ENCODE measurements at regions not wholly inside any gene's neighbourhood (a gene's known extent, or its start where the extent isn't known, plus 50 kb on each side); places are given as distances from the start of the nearest gene placed in this dataset.

DNA sequence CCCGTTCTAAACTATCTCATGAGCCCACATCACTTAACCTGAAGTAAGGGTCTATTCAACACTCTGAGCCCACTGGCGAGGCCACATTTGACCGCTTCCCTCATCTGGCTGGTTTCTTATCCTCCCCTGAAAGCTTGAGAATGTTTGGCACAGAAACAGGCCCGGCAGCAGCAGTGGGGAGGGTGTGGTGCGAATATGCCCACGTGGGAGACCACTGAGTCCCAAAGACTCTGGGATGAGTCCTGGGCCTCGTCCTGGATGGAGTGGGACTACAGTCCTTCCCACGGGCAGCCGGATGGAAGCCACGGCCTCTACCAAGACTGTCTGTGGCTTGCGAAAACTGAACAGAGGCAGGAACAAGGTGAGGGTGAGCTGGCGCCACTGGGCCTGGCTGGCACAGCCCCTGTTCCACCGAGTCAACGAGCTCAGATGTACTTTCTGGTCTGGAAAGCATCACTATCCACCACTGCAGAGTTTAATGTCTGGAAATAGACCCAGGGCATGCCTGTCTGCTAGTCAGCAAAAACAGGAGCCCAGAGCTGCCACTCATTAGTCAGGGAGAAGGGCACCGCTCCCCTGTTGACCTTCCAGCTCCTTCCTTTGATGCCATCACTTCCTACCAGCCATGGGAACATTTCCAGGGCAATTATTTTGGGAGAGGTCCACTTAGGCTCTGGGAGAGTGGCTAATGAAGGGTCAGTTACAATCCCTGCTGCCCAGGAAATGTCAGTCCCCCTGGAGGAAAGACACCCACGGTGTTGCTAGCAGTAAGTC is 386.6 kb downstream of the MATN1 start:
- no peaks in the 10 kb centered on the region for H3K36me3 ChIP-seq
- peaks cover 0 to 6% of the 10 kb centered on the region in 2 donors for H3K27me3 ChIP-seq
- TF ChIP-seq POLR2AphosphoS5 (IDR thresholded peaks at IDR 0.05): no peak
- TF ChIP-seq, protein P1, sequence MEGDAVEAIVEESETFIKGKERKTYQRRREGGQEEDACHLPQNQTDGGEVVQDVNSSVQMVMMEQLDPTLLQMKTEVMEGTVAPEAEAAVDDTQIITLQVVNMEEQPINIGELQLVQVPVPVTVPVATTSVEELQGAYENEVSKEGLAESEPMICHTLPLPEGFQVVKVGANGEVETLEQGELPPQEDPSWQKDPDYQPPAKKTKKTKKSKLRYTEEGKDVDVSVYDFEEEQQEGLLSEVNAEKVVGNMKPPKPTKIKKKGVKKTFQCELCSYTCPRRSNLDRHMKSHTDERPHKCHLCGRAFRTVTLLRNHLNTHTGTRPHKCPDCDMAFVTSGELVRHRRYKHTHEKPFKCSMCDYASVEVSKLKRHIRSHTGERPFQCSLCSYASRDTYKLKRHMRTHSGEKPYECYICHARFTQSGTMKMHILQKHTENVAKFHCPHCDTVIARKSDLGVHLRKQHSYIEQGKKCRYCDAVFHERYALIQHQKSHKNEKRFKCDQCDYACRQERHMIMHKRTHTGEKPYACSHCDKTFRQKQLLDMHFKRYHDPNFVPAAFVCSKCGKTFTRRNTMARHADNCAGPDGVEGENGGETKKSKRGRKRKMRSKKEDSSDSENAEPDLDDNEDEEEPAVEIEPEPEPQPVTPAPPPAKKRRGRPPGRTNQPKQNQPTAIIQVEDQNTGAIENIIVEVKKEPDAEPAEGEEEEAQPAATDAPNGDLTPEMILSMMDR (IDR thresholded peaks at IDR 0.05): no peak
- TF ChIP-seq POLR2A (IDR thresholded peaks at IDR 0.05): no peak
- intact Hi-C loops (cut with DNase I; ENCODE audit: low total_unique reads): no loop called here
- DNase-seq (ENCODE audit: low spot score in 2 of 2): no peak
- no peak overlapping the region for H3K4me3 ChIP-seq
- no peaks in the 10 kb centered on the region for H3K4me1 ChIP-seq
- no peak overlapping the region for H3K27ac ChIP-seq
- peaks cover 0 to 4% of the 10 kb centered on the region in 2 donors for H3K9me3 ChIP-seq

DNA sequence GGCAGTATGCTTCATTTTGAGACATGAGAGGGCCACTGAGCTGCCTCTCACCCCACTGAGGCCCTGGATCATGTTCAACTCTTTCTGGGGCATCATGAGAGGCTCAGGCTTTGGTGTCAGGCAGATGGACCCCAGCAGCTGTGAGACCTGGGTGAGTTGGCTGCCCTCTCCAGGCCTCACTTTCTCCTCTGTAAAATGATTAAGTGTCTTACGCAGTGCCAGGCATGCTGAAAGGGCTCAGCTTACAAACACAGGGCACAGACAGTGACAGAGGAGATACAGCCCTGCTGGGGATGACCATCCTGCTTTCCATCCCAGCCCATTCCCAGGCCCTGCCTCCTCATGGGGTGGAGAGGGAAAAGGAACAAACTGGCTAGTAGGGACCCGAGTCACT is 387.4 kb downstream of the MATN1 start:
- Histone ChIP-seq H3K9me3 (no peaks in the 10 kb centered on the region), H3K4me1 (no peaks in the 10 kb centered on the region), H3K4me3 (no peak overlapping the region), H3K36me3 (no peaks in the 10 kb centered on the region), H3K27ac (no peak overlapping the region), H3K27me3 (no peaks in the 10 kb centered on the region)
- intact Hi-C loops (cut with DNase I; ENCODE audit: low total_unique reads): no loop called here
- no peak for DNase-seq (ENCODE audit: low spot score in 2 of 2)
- TF ChIP-seq POLR2A (IDR thresholded peaks at IDR 0.05) (no peak), POLR2AphosphoS5 (IDR thresholded peaks at IDR 0.05) (no peak)
- TF ChIP-seq, protein P1 (IDR thresholded peaks at IDR 0.05): no peak

DNA sequence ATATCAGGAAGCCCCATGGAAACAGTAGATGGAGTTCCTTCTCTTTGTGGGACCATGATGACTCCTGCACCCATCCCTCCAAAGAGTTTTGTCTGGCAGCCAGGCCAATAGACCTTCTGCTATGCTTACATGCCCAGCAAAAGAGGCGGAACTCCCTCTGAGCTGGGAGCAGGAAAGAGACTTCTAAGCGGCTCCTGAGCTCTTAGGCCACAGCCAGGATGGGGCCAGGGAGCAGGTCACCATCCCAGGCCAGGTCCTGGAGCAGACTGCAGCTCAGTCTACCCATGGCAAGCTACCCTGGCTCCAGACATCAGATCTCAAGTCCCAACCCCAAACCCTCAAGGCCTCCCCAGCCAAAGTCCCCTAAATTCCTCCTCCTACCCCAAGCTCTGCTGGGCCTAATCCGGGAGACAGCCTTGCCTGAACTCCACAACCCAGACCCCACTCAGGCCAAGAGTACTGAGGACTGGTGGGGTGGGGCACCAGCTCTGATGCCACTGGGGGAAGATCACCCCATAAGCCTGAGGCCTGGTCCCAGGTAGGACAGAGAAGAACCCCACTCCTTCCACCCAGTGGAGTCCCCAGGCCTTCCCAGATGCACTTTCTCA is 387.9 kb downstream of the MATN1 start:
- no peaks in the 10 kb centered on the region for H3K36me3 ChIP-seq
- H3K27me3 ChIP-seq: no peaks in the 10 kb centered on the region
- H3K9me3 ChIP-seq: no peaks in the 10 kb centered on the region
- TF ChIP-seq POLR2AphosphoS5 (IDR thresholded peaks at IDR 0.05): no peak
- TF ChIP-seq, protein P1 (IDR thresholded peaks at IDR 0.05): no peak
- no peak for TF ChIP-seq POLR2A (IDR thresholded peaks at IDR 0.05)
- intact Hi-C loops (cut with DNase I; ENCODE audit: low total_unique reads): no loop called here
- H3K4me3 ChIP-seq: no peak overlapping the region
- H3K4me1 ChIP-seq: no peaks in the 10 kb centered on the region
- no peak overlapping the region for H3K27ac ChIP-seq
- no peak for DNase-seq (ENCODE audit: low spot score in 2 of 2)

DNA sequence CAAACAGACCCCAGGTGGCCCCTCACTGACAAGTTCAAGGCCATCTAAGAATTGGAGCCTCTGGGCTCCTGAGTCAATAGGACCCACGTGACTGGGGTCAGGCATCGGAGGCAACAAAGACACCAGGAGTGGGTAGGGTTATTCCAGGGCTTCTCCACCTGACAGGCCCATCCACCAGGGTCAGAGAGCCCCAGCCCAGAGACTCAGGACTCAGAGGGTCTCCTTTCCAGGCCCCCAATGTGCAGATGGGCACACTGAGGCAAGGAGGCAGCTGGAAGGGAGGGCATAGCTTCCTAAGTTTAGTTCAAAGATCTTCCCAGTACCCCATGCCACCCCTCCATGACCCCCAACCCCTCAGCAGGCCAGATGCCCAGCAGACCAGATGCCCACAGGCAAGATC is 388.6 kb downstream of the MATN1 start:
- no peak overlapping the region for H3K27ac ChIP-seq
- no peaks in the 10 kb centered on the region for H3K4me1 ChIP-seq
- intact Hi-C loops (cut with DNase I; ENCODE audit: low total_unique reads): no loop called here
- no peaks in the 10 kb centered on the region for H3K9me3 ChIP-seq
- no peak for DNase-seq (ENCODE audit: low spot score in 2 of 2)
- H3K36me3 ChIP-seq: no peaks in the 10 kb centered on the region
- TF ChIP-seq POLR2AphosphoS5 (IDR thresholded peaks at IDR 0.05) (no peak), POLR2A (IDR thresholded peaks at IDR 0.05) (no peak)
- TF ChIP-seq, protein P1 (IDR thresholded peaks at IDR 0.05): no peak
- no peaks in the 10 kb centered on the region for H3K27me3 ChIP-seq
- no peak overlapping the region for H3K4me3 ChIP-seq
